GM18519 (cell line): ENCODE measurements at regions not wholly inside any gene's neighbourhood (a gene's known extent, or its start where the extent isn't known, plus 50 kb on each side); places are given as distances from the start of the nearest gene placed in this dataset.

Experiments
- ATAC-seq: cut with Tn5 transposase; IDR thresholded peaks from one replicate; pipeline ENCODE4 v1.9.1; 2021; ENCODE audit warnings: mild to moderate bottlenecking, moderate library complexity; ENCODE audit not compliant: unreplicated experiment, low FRiP score

DNA sequence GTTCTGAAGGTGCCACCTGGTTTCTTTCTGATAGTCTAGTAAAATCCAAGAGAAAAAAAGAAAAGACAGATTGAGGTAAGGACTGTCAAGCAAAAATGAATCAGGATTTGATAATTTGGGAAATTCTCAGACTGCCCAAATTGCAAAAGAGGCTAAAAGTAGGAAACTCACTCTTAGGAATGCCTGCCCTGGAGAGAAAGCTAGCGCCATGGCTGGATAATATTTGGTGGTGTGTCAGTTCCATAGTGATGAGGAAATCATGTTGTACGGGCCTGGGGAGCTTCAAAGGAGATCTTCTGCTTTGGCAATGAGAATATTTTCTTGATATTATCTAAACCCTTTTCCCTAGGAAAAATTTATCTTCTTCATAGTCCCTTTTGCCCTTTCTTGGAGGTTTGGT is 1008.1 kb upstream of the SLC10A2 start:
- no peak for ATAC-seq

DNA sequence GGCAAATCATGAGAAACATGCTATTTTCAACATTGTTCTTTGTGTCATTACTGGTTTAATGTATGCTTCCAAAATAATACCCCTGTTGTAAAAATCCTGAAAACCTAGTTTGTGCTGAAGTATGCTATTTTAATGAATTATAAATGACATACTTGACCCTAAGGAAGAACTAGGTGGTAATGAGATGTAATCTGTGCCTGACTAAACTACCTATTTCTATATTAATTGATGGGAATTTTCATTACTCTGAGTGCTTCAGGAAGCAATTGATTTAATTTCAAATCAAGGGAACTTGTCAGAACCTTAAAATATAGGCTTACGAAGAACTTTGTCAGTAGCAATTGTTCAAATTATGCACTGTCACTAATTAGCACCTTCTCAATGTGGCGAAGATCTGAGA is 1005.6 kb upstream of the SLC10A2 start:
- ATAC-seq: no peak

GRCh38 chr13:104065328-104065727 is 999.1 kb upstream of the SLC10A2 start:
- ATAC-seq: no peak

DNA sequence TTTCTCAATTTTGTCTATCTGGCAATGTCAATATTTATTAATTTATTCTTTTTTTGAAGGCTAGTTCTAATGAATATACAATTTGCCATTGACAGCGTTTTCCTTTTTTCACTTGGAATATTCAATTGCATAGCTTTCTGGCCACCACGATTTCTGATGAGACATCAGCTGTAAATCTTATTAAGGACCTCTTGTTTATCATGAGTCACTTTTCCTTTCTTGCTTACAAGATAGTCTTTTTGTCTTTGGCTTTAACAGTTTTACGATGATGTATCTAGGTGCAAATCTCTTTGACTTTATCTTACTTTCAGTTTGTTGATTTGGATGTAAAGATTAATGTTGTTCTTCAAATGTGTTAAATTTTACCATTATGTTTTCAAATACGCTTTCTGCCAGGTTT is 991.6 kb upstream of the SLC10A2 start:
- no peak for ATAC-seq

- ATAC-seq: no peak
Measured at GRCh38 chr13:104045907-104046306, 979.7 kb upstream of the SLC10A2 start.

DNA sequence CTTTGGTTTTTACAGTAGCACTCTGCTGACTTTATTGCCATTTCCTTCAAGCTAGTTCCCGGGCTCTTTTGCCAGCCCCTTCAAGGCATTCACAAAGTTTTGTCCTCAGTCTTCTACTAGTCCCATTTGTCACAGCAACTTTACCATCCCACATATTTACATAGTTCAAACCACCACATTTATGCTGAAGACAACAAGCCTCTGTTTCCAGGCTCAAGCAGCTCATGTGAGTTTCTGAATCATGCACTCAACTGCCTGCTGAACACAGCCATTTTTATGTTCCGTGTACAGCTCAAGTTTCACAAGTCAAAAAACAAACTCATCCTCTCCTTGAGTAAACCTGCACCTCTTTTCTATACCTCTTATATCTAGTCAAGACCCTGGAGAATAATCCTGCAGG is 977.0 kb upstream of the SLC10A2 start:
- ATAC-seq: no peak

DNA sequence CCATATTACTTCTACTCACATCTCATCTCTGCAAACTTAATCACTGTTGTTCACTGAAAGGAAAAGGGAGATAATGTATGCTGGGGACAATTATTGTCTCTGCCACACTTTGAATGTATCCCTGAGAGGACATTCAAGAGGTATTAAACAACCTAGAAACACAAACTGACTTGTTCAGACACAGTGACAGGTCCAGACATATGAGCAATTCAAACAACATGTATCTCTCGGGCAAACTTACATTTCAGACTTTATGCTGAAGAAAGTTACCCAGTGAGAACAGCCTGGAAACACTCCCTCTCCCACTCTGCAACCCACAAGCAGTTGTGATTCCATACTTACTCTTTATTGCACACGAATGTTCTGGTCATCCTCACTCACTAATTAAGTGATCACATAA is 968.7 kb upstream of the SLC10A2 start:
- ATAC-seq: no peak

DNA sequence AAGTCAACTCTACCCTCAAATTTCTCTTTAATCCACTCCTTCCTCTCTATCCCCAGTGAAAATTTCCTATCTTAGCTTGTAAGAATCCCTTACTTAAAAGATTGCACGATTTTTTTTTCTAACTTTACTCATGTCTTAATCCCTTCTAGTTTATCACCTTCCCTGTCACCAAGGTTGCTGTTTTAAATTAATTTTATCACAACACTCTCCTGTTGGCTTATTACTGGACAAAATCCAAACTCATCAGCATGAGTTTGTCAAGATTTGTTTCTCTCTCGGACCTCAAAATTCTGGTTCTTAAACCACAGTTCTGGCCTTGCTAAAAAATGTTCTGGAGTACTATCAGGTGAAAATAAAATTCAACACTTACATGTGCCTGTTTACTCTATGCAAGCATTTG is 959.1 kb upstream of the SLC10A2 start:
- ATAC-seq: no peak

DNA sequence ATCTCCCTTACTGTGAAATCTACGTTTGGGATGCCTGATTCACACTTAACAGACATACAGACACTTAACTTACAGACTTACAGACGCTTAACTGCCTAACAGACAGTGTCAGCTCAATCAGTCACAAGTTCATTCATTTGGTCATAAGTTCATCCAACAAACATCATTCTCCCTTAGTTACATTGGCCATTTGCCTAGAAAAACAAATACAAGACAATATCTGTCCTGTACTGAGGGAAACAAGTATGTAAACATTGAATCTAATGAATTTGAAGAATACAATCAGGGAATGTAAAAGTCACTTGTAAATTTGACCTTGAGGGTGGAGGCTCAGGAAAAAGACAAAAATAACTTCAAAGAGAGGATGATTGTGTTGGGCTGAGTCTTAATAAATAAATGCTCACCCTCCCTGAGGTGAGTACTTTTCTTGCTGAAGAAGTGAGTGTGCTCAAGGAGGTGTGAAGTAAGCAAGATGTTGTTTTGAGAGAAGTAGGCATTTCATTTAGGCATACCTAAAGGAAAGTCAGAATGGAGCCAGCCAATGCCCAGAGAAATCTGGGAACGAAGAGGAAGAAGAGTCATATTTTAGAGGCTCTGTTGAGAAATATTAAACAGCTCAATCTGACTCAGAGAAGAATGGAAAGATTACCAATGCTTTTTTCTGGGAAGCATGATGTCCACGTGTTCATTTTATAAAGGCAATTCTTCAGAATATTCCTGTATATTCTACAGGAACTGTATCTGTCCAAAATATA is 958.4 kb upstream of the SLC10A2 start:
- ATAC-seq: no peak

DNA sequence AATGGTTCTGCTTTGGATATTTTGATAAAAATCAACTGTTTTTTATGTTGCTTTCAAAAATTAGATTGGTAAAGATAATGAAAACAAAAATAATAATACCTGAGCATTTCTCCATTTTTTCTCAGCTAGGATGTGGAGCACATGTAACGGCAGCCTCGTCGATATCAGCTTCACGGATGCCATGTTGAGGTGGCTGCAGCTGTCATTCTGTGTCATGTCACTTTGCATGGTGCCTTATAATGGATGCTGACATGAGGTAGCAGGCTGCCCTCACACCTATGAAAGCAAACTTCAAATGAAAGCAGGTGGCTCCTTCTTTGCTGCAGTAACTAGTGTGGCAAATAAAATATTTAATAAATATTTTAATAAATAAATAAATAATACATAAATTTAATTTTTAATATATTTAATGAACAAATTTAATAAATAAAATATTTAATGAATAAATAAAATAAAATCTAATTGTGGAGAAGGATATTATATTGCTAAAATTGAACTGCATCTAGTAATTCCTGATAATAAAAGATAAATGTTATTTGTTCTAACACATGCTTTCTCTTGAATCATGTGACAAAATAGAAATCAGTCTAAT is 955.7 kb upstream of the SLC10A2 start:
- no peak for ATAC-seq

DNA sequence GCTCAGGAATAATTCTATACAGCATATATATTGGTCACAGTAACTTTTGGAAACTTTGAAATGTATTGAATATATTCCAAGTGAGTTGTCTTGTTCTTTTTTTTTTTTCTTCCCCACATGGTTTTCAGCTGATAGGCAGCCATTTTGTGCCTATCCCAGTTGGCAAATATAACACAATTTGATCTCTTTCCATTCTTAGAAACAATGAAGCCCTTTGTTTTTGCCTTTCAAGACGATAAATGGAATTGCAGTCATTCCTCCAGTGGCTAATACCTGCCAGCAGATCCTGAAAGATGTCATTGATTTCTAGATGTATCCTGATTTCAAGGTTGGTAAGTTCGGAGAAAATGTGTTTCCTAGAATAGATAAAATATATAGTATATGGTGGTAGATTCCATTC is 951.1 kb upstream of the SLC10A2 start:
- ATAC-seq: no peak

DNA sequence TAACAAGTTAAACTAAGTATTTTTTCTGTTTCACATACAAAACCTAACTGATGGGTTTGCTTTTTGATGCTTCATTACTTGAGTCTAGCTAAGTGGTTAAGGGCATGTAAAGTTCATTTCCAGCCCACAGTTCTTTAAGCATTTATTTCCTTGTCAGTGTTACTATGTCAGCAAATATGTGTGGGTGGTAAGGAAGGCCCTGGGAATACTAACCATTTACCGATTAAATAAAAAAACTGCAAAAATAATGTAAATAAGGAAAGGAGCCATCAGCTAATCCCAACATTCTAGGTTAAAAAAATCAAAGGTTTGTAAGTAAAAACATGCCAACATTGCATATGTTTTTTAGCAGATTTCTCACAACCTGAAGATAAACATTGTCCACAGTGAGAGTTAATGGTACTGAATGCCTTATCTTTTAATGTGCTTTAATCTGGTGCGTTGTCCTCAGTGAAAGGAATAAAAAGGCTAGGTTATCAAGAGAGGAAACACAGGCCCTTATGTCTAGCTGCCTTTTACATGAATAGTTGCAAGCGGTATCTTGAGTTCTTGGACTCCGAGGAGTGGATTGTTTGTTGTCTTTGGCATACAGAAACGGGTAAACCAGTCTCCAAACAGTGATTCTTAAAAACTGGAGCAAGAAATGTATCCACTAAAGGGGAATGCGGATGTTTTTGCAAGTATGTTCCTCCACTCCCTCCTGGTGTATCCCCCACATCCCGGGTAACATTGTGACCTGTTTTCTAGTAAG is 949.6 kb upstream of the SLC10A2 start:
- no peak for ATAC-seq

DNA sequence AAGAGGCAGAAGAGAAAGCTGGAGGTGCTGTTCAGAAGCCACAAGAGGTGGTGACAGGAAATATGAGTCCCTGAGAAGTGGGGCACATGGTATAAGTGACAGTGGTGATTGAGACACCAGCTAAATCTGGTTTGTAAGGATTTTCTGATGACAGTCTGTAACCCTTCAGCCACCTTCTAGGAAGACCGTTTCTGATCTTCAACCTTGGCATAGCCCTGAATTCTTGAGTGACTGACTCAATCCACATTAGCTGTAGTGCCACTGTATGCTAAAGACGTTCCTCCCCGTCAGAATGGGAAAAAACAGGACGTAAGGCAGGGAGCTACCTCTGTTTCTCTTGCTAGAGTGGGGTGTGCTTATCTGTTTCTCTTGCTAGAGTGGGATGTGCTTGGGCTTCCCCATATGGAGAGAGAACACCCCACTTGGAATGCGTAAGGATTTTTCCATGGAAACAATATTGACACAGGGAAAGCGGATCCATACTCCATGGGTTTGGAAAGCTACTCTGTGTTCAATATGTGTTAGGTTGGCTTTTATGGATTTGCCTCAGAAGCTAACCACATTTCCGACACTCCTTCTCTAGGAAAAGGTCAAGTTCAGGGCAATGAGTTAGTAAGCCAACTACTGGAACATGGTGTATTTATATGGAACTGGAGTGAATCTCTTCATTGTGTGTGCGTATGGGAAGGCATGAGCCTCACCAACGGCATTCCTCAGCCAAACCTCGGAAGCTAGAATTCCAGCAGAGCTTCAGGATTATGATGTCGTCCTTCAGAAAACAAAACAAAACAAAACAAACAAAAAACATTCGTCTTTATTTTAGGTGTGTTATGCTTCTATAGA is 948.8 kb upstream of the SLC10A2 start:
- no peak for ATAC-seq

DNA sequence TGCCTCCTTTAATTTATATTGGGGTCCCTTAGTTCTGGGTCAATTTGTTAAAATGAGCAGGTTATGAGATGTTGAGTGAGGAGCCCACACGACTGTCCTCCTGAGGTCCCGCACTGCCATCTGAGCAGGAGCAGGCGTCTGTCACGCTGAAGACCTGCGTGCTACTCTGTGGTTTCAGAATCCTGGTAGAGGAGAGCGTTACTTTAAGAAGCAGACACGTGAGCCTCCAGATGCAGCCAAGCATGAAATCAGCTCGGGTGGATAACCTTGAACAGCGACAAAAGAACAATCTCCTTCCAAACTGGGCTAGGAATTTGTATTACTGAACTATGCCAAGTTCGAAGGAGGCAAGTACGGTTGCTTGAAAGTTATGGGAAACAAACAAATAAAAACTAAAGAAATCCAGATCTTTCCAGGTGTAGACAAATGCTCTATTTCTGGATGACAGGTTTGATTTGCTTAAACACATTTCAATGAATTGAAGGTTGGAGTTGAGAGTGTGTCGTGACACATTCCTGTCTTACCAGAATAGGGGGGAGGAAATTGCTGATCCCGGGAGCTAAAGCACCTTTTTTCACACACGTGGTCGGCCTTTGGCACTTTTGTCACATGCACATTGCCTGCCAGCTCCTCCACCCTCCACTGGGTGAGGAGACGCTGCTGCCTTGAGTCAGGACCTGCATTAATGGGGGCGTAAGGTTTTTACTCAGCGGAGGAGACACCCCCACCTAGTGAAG is 945.5 kb upstream of the SLC10A2 start:
- no peak for ATAC-seq

- no peak for ATAC-seq
Measured at GRCh38 chr13:104008541-104009435, 942.6 kb upstream of the SLC10A2 start.

DNA sequence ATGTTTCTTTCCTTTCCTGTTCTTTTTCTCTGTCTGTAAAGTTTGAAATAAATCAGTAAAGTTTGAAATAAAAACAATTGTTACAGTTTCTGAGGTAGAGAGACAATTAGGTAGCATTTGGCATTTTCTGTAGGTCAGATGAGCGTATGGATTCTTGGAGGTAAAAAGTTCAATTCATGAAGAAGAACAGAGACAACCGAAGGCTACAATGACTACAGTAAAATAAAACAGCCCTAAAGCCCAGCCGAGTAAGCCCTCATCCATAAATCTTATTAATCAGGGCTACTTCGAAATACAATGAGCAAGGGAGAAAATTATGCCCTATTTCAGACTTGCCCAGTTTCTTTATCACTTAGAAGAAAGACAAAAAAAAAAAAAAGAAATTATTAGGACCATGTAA is 941.9 kb upstream of the SLC10A2 start:
- ATAC-seq: no peak

DNA sequence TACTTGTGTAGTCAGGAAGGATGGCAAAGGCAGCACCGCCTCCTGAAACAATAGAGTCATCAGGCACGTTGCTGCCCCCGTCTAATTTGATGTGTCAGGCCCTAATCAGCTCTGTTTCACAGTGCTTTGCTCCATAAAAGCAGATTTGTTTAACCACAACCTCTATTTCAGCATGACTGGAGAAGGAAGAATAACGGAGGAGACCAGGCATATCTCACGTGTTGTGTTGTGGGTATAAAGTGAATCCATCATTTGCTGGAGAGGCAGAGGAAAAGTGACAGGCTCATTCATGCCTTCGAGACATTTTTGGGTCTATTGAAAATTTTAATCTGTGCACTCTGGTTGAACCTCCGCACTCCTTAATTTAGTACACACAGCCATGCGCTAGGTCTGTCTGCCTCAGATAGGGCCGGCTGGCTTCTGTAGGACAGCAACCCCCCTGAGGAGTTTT is 940.4 kb upstream of the SLC10A2 start:
- no peak for ATAC-seq

DNA sequence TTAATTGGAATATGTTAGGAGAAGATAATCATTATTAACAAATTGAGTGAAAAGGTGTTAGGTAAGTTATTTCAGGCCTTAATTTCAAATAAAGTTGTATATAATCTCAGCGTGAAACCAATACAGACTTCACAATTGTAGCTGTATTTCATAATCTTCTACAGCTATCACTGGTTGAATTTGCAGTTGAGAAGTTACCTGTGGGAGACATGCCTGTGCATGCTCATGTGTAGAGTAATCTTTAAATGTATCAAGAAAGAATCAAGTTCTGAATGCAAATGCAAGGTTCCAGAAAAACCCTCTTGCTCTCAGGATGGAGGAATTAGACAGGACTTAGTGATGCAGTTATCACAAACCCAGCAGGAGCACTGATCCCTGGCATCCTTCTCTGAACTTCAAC is 938.4 kb upstream of the SLC10A2 start:
- no peak for ATAC-seq

GRCh38 chr13:104002216-104002615 is 936.0 kb upstream of the SLC10A2 start:
- no peak for ATAC-seq
